ENCODE measurements at regions not wholly inside any gene's neighbourhood (a gene's known extent, or its start where the extent isn't known, plus 50 kb on each side); places are given as distances from the start of the nearest gene placed in this dataset.
"Not testable (repeated sequence)": the region's sequence is repeated elsewhere in the genome, so short reads cannot be mapped to it uniquely, and the experiment has no call there.

GRCh38 chr18:10128921-10129501 is 215.2 kb downstream of the VAPA start:
- ATAC-seq (no peak), DNase-seq (ENCODE audit: low spot score) (no peak)
- intact Hi-C loops (cut with DNase I): no loop called here

GRCh38 chr18:10130606-10131005 is 216.8 kb downstream of the VAPA start:
- intact Hi-C loops (cut with DNase I): no loop called here
- ATAC-seq: peak; percentile 9

GRCh38 chr18:10131081-10131459 is 217.3 kb downstream of the VAPA start:
- no peak for ATAC-seq
- no peak for DNase-seq (ENCODE audit: low spot score)
- intact Hi-C loops (cut with DNase I): no loop called here

More at GRCh38 chr18:10130606-10131005, 216.8 kb downstream of the VAPA start:
- DNase-seq (ENCODE audit: low spot score): no peak

GRCh38 chr18:10131460-10132395 is 217.9 kb downstream of the VAPA start:
- DNase-seq (ENCODE audit: low spot score): no peak
- intact Hi-C loops (cut with DNase I): no loop called here

GRCh38 chr18:10133516-10133915 is 219.7 kb downstream of the VAPA start:
- DNase-seq (ENCODE audit: low spot score) (no peak), ATAC-seq (no peak)
- intact Hi-C loops (cut with DNase I): no loop called here

More at GRCh38 chr18:10131460-10132395, 217.9 kb downstream of the VAPA start:
- peak; percentile 80 for ATAC-seq

GRCh38 chr18:10134204-10134603 is 220.4 kb downstream of the VAPA start:
- intact Hi-C loops (cut with DNase I): no loop called here
- DNase-seq (ENCODE audit: low spot score): no peak
- no peak for ATAC-seq

GRCh38 chr18:10134749-10135148 is 220.9 kb downstream of the VAPA start:
- intact Hi-C loops (cut with DNase I); DNase-seq (ENCODE audit: low spot score); ATAC-seq: not testable (repeated sequence)

GRCh38 chr18:10135302-10135926 is 221.6 kb downstream of the VAPA start:
- intact Hi-C loops (cut with DNase I): no loop called here
- DNase-seq (ENCODE audit: low spot score) (no peak), ATAC-seq (no peak)

- DNase-seq (ENCODE audit: low spot score) (no peak), ATAC-seq (no peak)
- intact Hi-C loops (cut with DNase I): no loop called here
Measured at GRCh38 chr18:10138719-10139118, 224.9 kb downstream of the VAPA start.

GRCh38 chr18:10139783-10140410 is 226.1 kb downstream of the VAPA start:
- DNase-seq (ENCODE audit: low spot score) (no peak), ATAC-seq (no peak)
- intact Hi-C loops (cut with DNase I): no loop called here

- peak; percentile 37 for ATAC-seq
- intact Hi-C loops (cut with DNase I): no loop called here
- no peak for DNase-seq (ENCODE audit: low spot score)
Measured at GRCh38 chr18:10140461-10141282, 226.9 kb downstream of the VAPA start.

GRCh38 chr18:10141559-10141958 is 227.7 kb downstream of the VAPA start:
- ATAC-seq: no peak
- intact Hi-C loops (cut with DNase I): no loop called here
- no peak for DNase-seq (ENCODE audit: low spot score)

GRCh38 chr18:10142056-10142455 is 228.2 kb downstream of the VAPA start:
- intact Hi-C loops (cut with DNase I): no loop called here
- ATAC-seq: no peak
- no peak for DNase-seq (ENCODE audit: low spot score)

- peak; percentile 67 for ATAC-seq
- no peak for DNase-seq (ENCODE audit: low spot score)
- intact Hi-C loops (cut with DNase I): no loop called here
Measured at GRCh38 chr18:10142496-10143160, 228.8 kb downstream of the VAPA start.

GRCh38 chr18:10143596-10143995 is 229.8 kb downstream of the VAPA start:
- peak; percentile 23 for ATAC-seq
- intact Hi-C loops (cut with DNase I): no loop called here
- no peak for DNase-seq (ENCODE audit: low spot score)

GRCh38 chr18:10145546-10145945 is 231.7 kb downstream of the VAPA start:
- DNase-seq (ENCODE audit: low spot score): no peak
- intact Hi-C loops (cut with DNase I): no loop called here
- no peak for ATAC-seq

GRCh38 chr18:10147226-10147625 is 233.4 kb downstream of the VAPA start:
- intact Hi-C loops (cut with DNase I): no loop called here
- DNase-seq (ENCODE audit: low spot score) (no peak), ATAC-seq (no peak)

- intact Hi-C loops (cut with DNase I): no loop called here
- ATAC-seq (no peak), DNase-seq (ENCODE audit: low spot score) (no peak)
Measured at GRCh38 chr18:10147752-10148151, 233.9 kb downstream of the VAPA start.
